Endodermal cell (in vitro differentiated cells): ENCODE measurements at regions not wholly inside any gene's neighbourhood (a gene's known extent, or its start where the extent isn't known, plus 50 kb on each side); places are given as distances from the start of the nearest gene placed in this dataset.

Source experiments
- DNase-seq: peaks from one replicate; pipeline ENCODE4 v3.0.0-alpha.2; 2017
- H3K27ac ChIP-seq: 2 replicates; pipeline ENCODE4 v1.5.1; 2013; ENCODE audit warnings: mild to moderate bottlenecking, low read depth, low read length, moderate library complexity
- H3K27me3 ChIP-seq: 2 replicates; pipeline ENCODE4 v1.6.1; 2013; ENCODE audit warnings: mild to moderate bottlenecking, low read length, moderate library complexity; ENCODE audit not compliant: insufficient read depth, control insufficient read depth, poor library complexity, severe bottlenecking
- H3K36me3 ChIP-seq: 2 replicates; pipeline ENCODE4 v1.7.0; 2013; ENCODE audit warnings: mild to moderate bottlenecking, low read length, moderate library complexity; ENCODE audit not compliant: control insufficient read depth, insufficient read depth
- H3K4me1 ChIP-seq: one replicate; pipeline ENCODE4 v1.7.0; 2013; ENCODE audit warnings: low read length; ENCODE audit not compliant: control insufficient read depth, insufficient read depth
- H3K4me3 ChIP-seq: 2 replicates; pipeline ENCODE4 v1.5.1; 2013; ENCODE audit warnings: mild to moderate bottlenecking, low read length, moderate library complexity
- H3K9ac ChIP-seq: 2 replicates; pipeline ENCODE4 v1.6.1; 2013; ENCODE audit warnings: mild to moderate bottlenecking, low read length, moderate library complexity; ENCODE audit not compliant: poor library complexity, severe bottlenecking; ENCODE audit errors: extremely low read depth
- H3K9me3 ChIP-seq: 2 replicates; pipeline ENCODE4 v1.6.1; 2013; ENCODE audit warnings: mild to moderate bottlenecking, low read length, moderate library complexity; ENCODE audit not compliant: control insufficient read depth
- H3K27ac Mint-ChIP-seq: 2 replicates; pipeline ENCODE4 v1.8.0; 2020; ENCODE audit warnings: mixed read lengths
- H3K27me3 Mint-ChIP-seq: 2 replicates; pipeline ENCODE4 v1.8.0; 2021; ENCODE audit warnings: mild to moderate bottlenecking, mixed read lengths; ENCODE audit not compliant: insufficient read depth
- H3K36me3 Mint-ChIP-seq: 2 replicates; pipeline ENCODE4 v1.8.0; 2020; ENCODE audit warnings: low read depth, mixed read lengths
- H3K4me1 Mint-ChIP-seq: 2 replicates; pipeline ENCODE4 v1.8.0; 2020; ENCODE audit warnings: mixed read lengths
- H3K4me3 Mint-ChIP-seq: 2 replicates; pipeline ENCODE4 v1.8.0; 2020; ENCODE audit warnings: mild to moderate bottlenecking, moderate library complexity, mixed read lengths
- H3K9me3 Mint-ChIP-seq: 2 replicates; pipeline ENCODE4 v1.8.0; 2020; ENCODE audit warnings: mild to moderate bottlenecking, mixed read lengths
- CTCF ChIP-seq: fragments of 200-600 bp; sonication (generic); conservative IDR thresholded peaks from 2 replicates; pipeline ENCODE4 v1.5.0; 2021; ENCODE audit warnings: antibody characterized with exemption, mild to moderate bottlenecking
- WGBS, 2 experiments: methylation state at CpG; one replicate each; pipeline versions ENCODE4 v1.1.5 to v1.1.7; 2013; ENCODE audit warnings: missing lambda C conversion rate in 2 of 2, mixed read lengths in 1 of 2; ENCODE audit not compliant: insufficient coverage in 1 of 2, insufficient read length in 1 of 2; 5-methylcytosine and 5-hydroxymethylcytosine counted together

GRCh38 chr15:47955021-47955420, 165.8 kb upstream of the SLC24A5 start:
- no peaks in the 10 kb centered on the region for H3K9me3 ChIP-seq
- Mint-ChIP-seq H3K27me3 (no peaks in the 10 kb centered on the region), H3K4me1 (peaks cover 59% of the 10 kb centered on the region), H3K27ac (no peak overlapping the region), H3K36me3 (no peaks in the 10 kb centered on the region), H3K4me3 (no peak overlapping the region), H3K9me3 (no peaks in the 10 kb centered on the region)
- no peaks in the 10 kb centered on the region for H3K27me3 ChIP-seq
- H3K27ac ChIP-seq: no peak overlapping the region
- no peak for TF ChIP-seq CTCF
- 65 to 74% methylated on average over 4 of the region's 4 CpGs for WGBS, 2 experiments
- no peaks in the 10 kb centered on the region for H3K36me3 ChIP-seq
- no peak overlapping the region for H3K9ac ChIP-seq
- H3K4me1 ChIP-seq: peaks cover 49% of the 10 kb centered on the region
- peak overlapping the region; percentile 56 for H3K4me3 ChIP-seq
- DNase-seq: no peak

- Histone ChIP-seq H3K9ac (no peak overlapping the region), H3K27ac (no peak overlapping the region), H3K36me3 (no peaks in the 10 kb centered on the region), H3K27me3 (no peaks in the 10 kb centered on the region), H3K4me1 (peaks cover 14% of the 10 kb centered on the region), H3K4me3 (no peak overlapping the region), H3K9me3 (no peaks in the 10 kb centered on the region)
- Mint-ChIP-seq H3K4me3 (no peak overlapping the region), H3K4me1 (peaks cover 29% of the 10 kb centered on the region), H3K36me3 (no peaks in the 10 kb centered on the region), H3K27me3 (no peaks in the 10 kb centered on the region), H3K27ac (no peak overlapping the region), H3K9me3 (no peaks in the 10 kb centered on the region)
- WGBS, 2 experiments: 70 to 89% methylated on average over 3 to 5 of the region's 5 CpGs
- no peak for TF ChIP-seq CTCF
- no peak for DNase-seq
These were observed 161.0 kb upstream of the SLC24A5 start for GRCh38 chr15:47959617-47960413.

GRCh38 chr15:47961401-47962090, 159.2 kb upstream of the SLC24A5 start:
- no peak overlapping the region for H3K27ac Mint-ChIP-seq
- no peak overlapping the region for H3K4me3 Mint-ChIP-seq
- H3K27me3 Mint-ChIP-seq: no peaks in the 10 kb centered on the region

More at GRCh38 chr15:47961401-47962090, 159.2 kb upstream of the SLC24A5 start:
- Histone ChIP-seq H3K9ac (no peak overlapping the region), H3K27ac (no peak overlapping the region), H3K4me3 (no peak overlapping the region), H3K9me3 (no peaks in the 10 kb centered on the region), H3K4me1 (peaks cover 9% of the 10 kb centered on the region), H3K36me3 (no peaks in the 10 kb centered on the region), H3K27me3 (no peaks in the 10 kb centered on the region)
- TF ChIP-seq CTCF: no peak
- H3K9me3 Mint-ChIP-seq: no peaks in the 10 kb centered on the region
- H3K4me1 Mint-ChIP-seq: peaks cover 26% of the 10 kb centered on the region
- H3K36me3 Mint-ChIP-seq: no peaks in the 10 kb centered on the region
- no peak for DNase-seq
- WGBS, 2 experiments: 95 to 97% methylated on average over 6 to 9 of the region's 9 CpGs
